Activated B cell treated with CpG ODN at 0.5 μM for 24 hours (primary cell): ENCODE measurements at regions not wholly inside any gene's neighbourhood (a gene's known extent, or its start where the extent isn't known, plus 50 kb on each side); places are given as distances from the start of the nearest gene placed in this dataset.

Experiments
- ATAC-seq: fragments of 200-7000 bp; cut with Tn5 transposase; one replicate; pipeline ENCODE4 v1.10.0; 2021; ENCODE audit warnings: low read depth, mild to moderate bottlenecking, moderate library complexity
- CTCF ChIA-PET: fragments of 350-600 bp; sonication (Branson Sonifier 250); formaldehyde crosslinking; loops from one replicate; lab custom pipeline; 2021; ENCODE audit warnings: antibody characterized with exemption; lab: Charles Lee
- POLR2A ChIA-PET: fragments of 350-600 bp; sonication (Branson Sonifier 250); formaldehyde crosslinking; loops from one replicate; lab custom pipeline; 2021; ENCODE audit warnings: antibody characterized with exemption; lab: Charles Lee
- DNase-seq: peaks from one replicate; pipeline ENCODE4 v3.0.0; 2022
- H3K27ac Mint-ChIP-seq: one replicate; pipeline ENCODE4 v1.8.0; 2020; ENCODE audit warnings: mixed read lengths
- H3K27me3 Mint-ChIP-seq: one replicate; pipeline ENCODE4 v1.8.0; 2021; ENCODE audit warnings: mixed read lengths
- H3K36me3 Mint-ChIP-seq: one replicate; pipeline ENCODE4 v1.8.0; 2021; ENCODE audit warnings: low read depth, mixed read lengths
- H3K4me1 Mint-ChIP-seq: one replicate; pipeline ENCODE4 v1.8.0; 2021; ENCODE audit warnings: mixed read lengths
- H3K4me3 Mint-ChIP-seq: one replicate; pipeline ENCODE4 v1.8.0; 2020; ENCODE audit warnings: mild to moderate bottlenecking, mixed read lengths
- H3K9me3 Mint-ChIP-seq: one replicate; pipeline ENCODE4 v1.8.0; 2020; ENCODE audit warnings: mixed read lengths
- CTCF ChIP-seq: fragments of 200-600 bp; IDR thresholded peaks from one replicate; pipeline ENCODE4 v1.8.0; 2022; ENCODE audit warnings: antibody characterized with exemption, mild to moderate bottlenecking
- intact Hi-C: fragments of 100-400 bp; cut with micrococcal nuclease; formaldehyde crosslinking; loops from one replicate; pipeline ENCODE4 v1.15.1; 2024

- ATAC-seq: no peak
These were observed 130.1 kb upstream of the DKK2 start for GRCh38 chr4:107166181-107166580.

GRCh38 chr4:107164962-107165475 lies 128.9 kb upstream of the DKK2 start:
- DNase-seq: no peak
- Mint-ChIP-seq H3K27ac (no peak overlapping the region), H3K27me3 (no peaks in the 10 kb centered on the region), H3K4me1 (no peaks in the 10 kb centered on the region), H3K4me3 (no peak overlapping the region), H3K36me3 (no peaks in the 10 kb centered on the region), H3K9me3 (peaks cover 8% of the 10 kb centered on the region)
- TF ChIP-seq CTCF: no peak
- POLR2A ChIA-PET: no interaction called here
- CTCF ChIA-PET: no interaction called here
- ATAC-seq: no peak
- intact Hi-C loops: no loop called here

More at GRCh38 chr4:107166181-107166580, 130.1 kb upstream of the DKK2 start:
- CTCF ChIA-PET: no interaction called here
- Mint-ChIP-seq H3K4me3 (no peak overlapping the region), H3K4me1 (no peaks in the 10 kb centered on the region), H3K27me3 (no peaks in the 10 kb centered on the region), H3K27ac (no peak overlapping the region), H3K36me3 (no peaks in the 10 kb centered on the region), H3K9me3 (peaks cover 8% of the 10 kb centered on the region)
- TF ChIP-seq CTCF: no peak
- POLR2A ChIA-PET: no interaction called here
- DNase-seq: no peak
- intact Hi-C loops: no loop called here

- DNase-seq (no peak), ATAC-seq (no peak)
- TF ChIP-seq CTCF: no peak
- no peaks in the 10 kb centered on the region for H3K27me3 Mint-ChIP-seq
- intact Hi-C loops: no loop called here
- no peaks in the 10 kb centered on the region for H3K4me1 Mint-ChIP-seq
- no peaks in the 10 kb centered on the region for H3K9me3 Mint-ChIP-seq
- ChIA-PET CTCF (no interaction called here), POLR2A (no interaction called here)
- H3K27ac Mint-ChIP-seq: no peak overlapping the region
- H3K36me3 Mint-ChIP-seq: no peaks in the 10 kb centered on the region
- H3K4me3 Mint-ChIP-seq: no peak overlapping the region
These were observed 120.3 kb upstream of the DKK2 start for GRCh38 chr4:107156443-107156842.

GRCh38 chr4:107155366-107155765 lies 119.3 kb upstream of the DKK2 start:
- H3K27ac Mint-ChIP-seq: no peak overlapping the region
- H3K27me3 Mint-ChIP-seq: no peaks in the 10 kb centered on the region
- H3K4me3 Mint-ChIP-seq: no peak overlapping the region
- ChIA-PET CTCF (no interaction called here), POLR2A (no interaction called here)
- intact Hi-C loops: no loop called here
- no peak for TF ChIP-seq CTCF
- DNase-seq (no peak), ATAC-seq (no peak)
- H3K9me3 Mint-ChIP-seq: no peaks in the 10 kb centered on the region
- H3K36me3 Mint-ChIP-seq: no peaks in the 10 kb centered on the region
- H3K4me1 Mint-ChIP-seq: no peaks in the 10 kb centered on the region

- ChIA-PET POLR2A (no interaction called here), CTCF (no interaction called here)
- Mint-ChIP-seq H3K27ac (no peak overlapping the region), H3K4me3 (no peak overlapping the region), H3K27me3 (no peaks in the 10 kb centered on the region), H3K36me3 (no peaks in the 10 kb centered on the region), H3K4me1 (no peaks in the 10 kb centered on the region), H3K9me3 (no peaks in the 10 kb centered on the region)
- ATAC-seq (no peak), DNase-seq (no peak)
- intact Hi-C loops: no loop called here
- TF ChIP-seq CTCF: no peak
These were observed 117.8 kb upstream of the DKK2 start for GRCh38 chr4:107153956-107154355.
